Activated effector memory CD4-positive, alpha-beta T cell treated with Interleukin-2 at 50 U/mL for 16 hours (primary cell): ENCODE measurements at regions not wholly inside any gene's neighbourhood (a gene's known extent, or its start where the extent isn't known, plus 50 kb on each side); places are given as distances from the start of the nearest gene placed in this dataset.
"Not testable (repeated sequence)": the region's sequence is repeated elsewhere in the genome, so short reads cannot be mapped to it uniquely, and the experiment has no call there.

Experiments
- DNase-seq: peaks from one replicate; pipeline ENCODE4 v3.0.0-alpha.2; 2020

GRCh38 chr18:61676773-61677434 is 215.9 kb downstream of the RNF152 start:
- DNase-seq, result no peak

GRCh38 chr18:61669320-61669719 is 223.5 kb downstream of the RNF152 start:
- DNase-seq, result no peak

GRCh38 chr18:61666876-61667590 is 225.8 kb downstream of the RNF152 start:
- no peak for DNase-seq

- no peak for DNase-seq
Measured at GRCh38 chr18:61664419-61665084, 228.3 kb downstream of the RNF152 start.

GRCh38 chr18:61662726-61663125 is 230.1 kb downstream of the RNF152 start:
- no peak for DNase-seq

GRCh38 chr18:61658431-61658830 is 234.4 kb downstream of the RNF152 start:
- DNase-seq, result no peak

GRCh38 chr18:61657066-61657732 is 235.6 kb downstream of the RNF152 start:
- DNase-seq, result no peak

GRCh38 chr18:61655630-61656029 is 237.2 kb downstream of the RNF152 start:
- DNase-seq, result no peak

- DNase-seq, result no peak
Measured at GRCh38 chr18:61653823-61654551, 238.8 kb downstream of the RNF152 start.

GRCh38 chr18:61651880-61652268 is 240.9 kb downstream of the RNF152 start:
- DNase-seq, result no peak

- no peak for DNase-seq
Measured at GRCh38 chr18:61651145-61651879, 241.5 kb downstream of the RNF152 start.

- DNase-seq, result no peak
Measured at GRCh38 chr18:61643884-61644647, 248.7 kb downstream of the RNF152 start.

- DNase-seq, result no peak
Measured at GRCh38 chr18:61639886-61640285, 252.9 kb downstream of the RNF152 start.

GRCh38 chr18:61637905-61638595 is 254.8 kb downstream of the RNF152 start:
- DNase-seq, result no peak

- no peak for DNase-seq
Measured at GRCh38 chr18:61637319-61637718, 255.5 kb downstream of the RNF152 start.

GRCh38 chr18:61635901-61636528 is 256.8 kb downstream of the RNF152 start:
- peak; percentile 9 for DNase-seq

GRCh38 chr18:61628085-61628484 is 264.7 kb downstream of the RNF152 start:
- no peak for DNase-seq

GRCh38 chr18:61624631-61625030 is 268.2 kb downstream of the RNF152 start:
- DNase-seq, result not testable (repeated sequence)

GRCh38 chr18:61619783-61620182 is 273.0 kb downstream of the RNF152 start:
- no peak for DNase-seq

GRCh38 chr18:61618816-61619215 is 274.0 kb downstream of the RNF152 start:
- DNase-seq, result no peak
